ENCODE measurements at regions not wholly inside any gene's neighbourhood (a gene's known extent, or its start where the extent isn't known, plus 50 kb on each side); places are given as distances from the start of the nearest gene placed in this dataset.

- no peaks in the 10 kb centered on the region for H3K36me3 ChIP-seq (ENCODE audit: insufficient read depth, low read length)
- H3K4me1 ChIP-seq (ENCODE audit: insufficient read depth, low read length, severe bottlenecking) = no peaks in the 10 kb centered on the region
- no peak overlapping the region for H2AFZ ChIP-seq (ENCODE audit: low read length)
- no peak overlapping the region for H3K9ac ChIP-seq (ENCODE audit: low read length)
- no peaks in the 10 kb centered on the region for H3K9me3 ChIP-seq (ENCODE audit: low read length)
- no peak for TF ChIP-seq EZH2 (IDR thresholded peaks at IDR 0.05; ENCODE audit: borderline replicate concordance, low read length)
- TF ChIP-seq CTCF (IDR thresholded peaks at IDR 0.05; ENCODE audit: low read length) = no peak
- H3K9me2 ChIP-seq (ENCODE audit: low read depth, low read length) = no peaks in the 10 kb centered on the region
- no peaks in the 10 kb centered on the region for H3K27me3 ChIP-seq (ENCODE audit: insufficient read depth, low read length)
- no peaks in the 10 kb centered on the region for H3K79me2 ChIP-seq (ENCODE audit: insufficient read depth, low read length)
- no peak overlapping the region for H3K4me2 ChIP-seq (ENCODE audit: low read length)
- no peak overlapping the region for H3K4me3 ChIP-seq (ENCODE audit: low read depth, low read length, poor library complexity, severe bottlenecking)
- H3K27ac ChIP-seq (ENCODE audit: low read depth, low read length, poor library complexity, severe bottlenecking) = no peak overlapping the region
- no peaks in the 10 kb centered on the region for H4K20me1 ChIP-seq (ENCODE audit: insufficient read depth, low read length)
- H3F3A ChIP-seq (ENCODE audit: insufficient read depth, low read length) = no peaks in the 10 kb centered on the region
Observed at GRCh38 chr1:55828044-55828443, 612.9 kb upstream of the USP24 start.

- no peaks in the 10 kb centered on the region for H3K79me2 ChIP-seq (ENCODE audit: insufficient read depth, low read length)
- H3K9me3 ChIP-seq (ENCODE audit: low read length) = no peaks in the 10 kb centered on the region
- no peak overlapping the region for H3K4me2 ChIP-seq (ENCODE audit: low read length)
- H3K9me2 ChIP-seq (ENCODE audit: low read depth, low read length) = no peaks in the 10 kb centered on the region
- H3K27me3 ChIP-seq (ENCODE audit: insufficient read depth, low read length) = no peaks in the 10 kb centered on the region
- H3K27ac ChIP-seq (ENCODE audit: low read depth, low read length, poor library complexity, severe bottlenecking) = no peak overlapping the region
- no peak overlapping the region for H3K4me3 ChIP-seq (ENCODE audit: low read depth, low read length, poor library complexity, severe bottlenecking)
- H3K36me3 ChIP-seq (ENCODE audit: insufficient read depth, low read length) = no peaks in the 10 kb centered on the region
- TF ChIP-seq EZH2 (IDR thresholded peaks at IDR 0.05; ENCODE audit: borderline replicate concordance, low read length) (no peak), CTCF (IDR thresholded peaks at IDR 0.05; ENCODE audit: low read length) (no peak)
- no peak overlapping the region for H3K9ac ChIP-seq (ENCODE audit: low read length)
- no peaks in the 10 kb centered on the region for H4K20me1 ChIP-seq (ENCODE audit: insufficient read depth, low read length)
- no peaks in the 10 kb centered on the region for H3F3A ChIP-seq (ENCODE audit: insufficient read depth, low read length)
- no peaks in the 10 kb centered on the region for H3K4me1 ChIP-seq (ENCODE audit: insufficient read depth, low read length, severe bottlenecking)
- no peak overlapping the region for H2AFZ ChIP-seq (ENCODE audit: low read length)
Observed at GRCh38 chr1:55827350-55827749, 612.2 kb upstream of the USP24 start.

- TF ChIP-seq EZH2 (IDR thresholded peaks at IDR 0.05; ENCODE audit: borderline replicate concordance, low read length) (no peak), CTCF (IDR thresholded peaks at IDR 0.05; ENCODE audit: low read length) (no peak)
- Histone ChIP-seq H3K9ac (ENCODE audit: low read length) (no peak overlapping the region), H3K4me2 (ENCODE audit: low read length) (no peak overlapping the region), H2AFZ (ENCODE audit: low read length) (no peak overlapping the region), H3K9me3 (ENCODE audit: low read length) (no peaks in the 10 kb centered on the region), H3K79me2 (ENCODE audit: insufficient read depth, low read length) (no peaks in the 10 kb centered on the region), H3K4me1 (ENCODE audit: insufficient read depth, low read length, severe bottlenecking) (no peaks in the 10 kb centered on the region), H3K27me3 (ENCODE audit: insufficient read depth, low read length) (no peaks in the 10 kb centered on the region), H3K27ac (ENCODE audit: low read depth, low read length, poor library complexity, severe bottlenecking) (no peak overlapping the region), H3K4me3 (ENCODE audit: low read depth, low read length, poor library complexity, severe bottlenecking) (no peak overlapping the region), H3K9me2 (ENCODE audit: low read depth, low read length) (no peaks in the 10 kb centered on the region), H3K36me3 (ENCODE audit: insufficient read depth, low read length) (no peaks in the 10 kb centered on the region), H4K20me1 (ENCODE audit: insufficient read depth, low read length) (no peaks in the 10 kb centered on the region), H3F3A (ENCODE audit: insufficient read depth, low read length) (no peaks in the 10 kb centered on the region)
Observed at GRCh38 chr1:55826381-55827080, 611.4 kb upstream of the USP24 start.
